ENCODE measurements at regions not wholly inside any gene's neighbourhood (a gene's known extent, or its start where the extent isn't known, plus 50 kb on each side); places are given as distances from the start of the nearest gene placed in this dataset.
A peak's percentile ranks its signal among the peaks of the same experiment; 100 is the strongest.

DNA sequence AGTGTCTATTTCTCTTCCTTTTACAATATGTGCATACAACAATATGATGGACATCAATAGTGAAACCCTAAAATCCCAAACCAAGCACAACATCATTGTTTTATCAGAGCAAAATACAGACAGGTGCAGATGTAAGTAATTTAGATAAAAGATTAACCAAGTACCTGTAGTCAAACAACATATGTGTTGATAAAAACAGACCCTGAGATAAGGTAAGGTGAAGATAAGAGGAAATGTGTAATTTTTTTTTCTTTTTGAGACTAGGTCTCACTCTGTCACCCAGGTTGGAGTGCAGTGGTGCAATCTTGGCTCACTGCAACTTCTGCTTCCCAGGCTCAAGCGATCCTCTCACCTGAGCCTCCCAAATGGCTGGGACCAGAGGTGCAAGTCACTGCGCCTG lies 589.8 kb downstream of the PLCL1 start:
- no peak for DNase-seq

DNA sequence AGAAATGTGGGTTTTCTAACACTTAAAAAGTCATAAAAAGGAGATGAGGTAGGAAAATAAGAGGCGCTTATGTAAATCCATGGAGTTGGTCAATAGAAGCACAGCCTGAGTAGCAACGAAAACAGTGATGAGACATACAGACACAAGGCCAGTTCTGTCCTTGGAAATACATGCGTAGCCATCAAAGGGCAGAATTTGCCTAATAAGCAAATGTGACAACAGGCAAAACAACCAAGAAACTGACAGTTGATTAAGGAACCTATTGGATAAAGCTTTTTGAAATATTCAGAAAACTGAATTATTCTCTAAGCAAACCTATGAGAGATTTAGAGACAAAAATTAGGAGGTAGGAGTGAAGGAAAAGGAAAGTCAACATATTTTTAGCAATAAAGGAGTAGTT lies 586.3 kb downstream of the PLCL1 start:
- DNase-seq: no peak

DNA sequence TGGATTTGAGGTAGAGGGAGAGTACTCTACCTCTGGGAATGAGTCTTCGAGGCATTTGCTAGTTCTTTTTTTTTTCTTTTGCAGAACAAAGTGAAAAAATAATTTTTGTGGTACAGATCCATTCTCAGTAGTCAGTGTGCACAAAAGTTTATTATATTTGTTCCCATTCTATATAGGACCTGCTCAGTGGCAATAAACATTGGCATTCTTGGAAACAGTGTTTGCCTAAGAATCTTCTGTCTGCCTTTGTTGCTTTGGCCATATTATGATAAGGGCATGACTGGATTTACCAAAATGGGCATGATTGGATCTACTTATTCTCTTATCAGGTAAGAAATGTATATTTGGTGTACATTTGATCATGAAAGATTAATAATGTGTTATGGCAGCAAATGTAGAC lies 583.3 kb downstream of the PLCL1 start:
- DNase-seq: no peak

DNA sequence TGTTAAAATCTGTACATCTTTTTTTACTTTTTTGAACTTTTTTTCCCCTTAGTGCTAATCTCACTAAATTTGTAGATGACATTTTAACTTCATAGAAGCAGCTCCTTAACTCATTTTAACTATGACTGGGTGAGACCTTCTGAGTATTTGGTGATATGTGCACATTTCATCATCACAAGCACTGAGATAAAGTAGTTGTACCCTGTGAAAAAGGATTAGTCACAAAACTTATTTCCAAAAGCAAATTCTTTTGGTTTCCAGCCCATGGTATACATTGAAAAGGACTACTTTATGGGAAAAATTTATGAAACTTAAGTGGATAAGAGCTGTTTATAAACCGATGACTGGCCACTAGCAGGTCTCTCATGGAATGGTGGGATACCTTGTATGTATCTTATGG lies 581.5 kb downstream of the PLCL1 start:
- no peak for DNase-seq

DNA sequence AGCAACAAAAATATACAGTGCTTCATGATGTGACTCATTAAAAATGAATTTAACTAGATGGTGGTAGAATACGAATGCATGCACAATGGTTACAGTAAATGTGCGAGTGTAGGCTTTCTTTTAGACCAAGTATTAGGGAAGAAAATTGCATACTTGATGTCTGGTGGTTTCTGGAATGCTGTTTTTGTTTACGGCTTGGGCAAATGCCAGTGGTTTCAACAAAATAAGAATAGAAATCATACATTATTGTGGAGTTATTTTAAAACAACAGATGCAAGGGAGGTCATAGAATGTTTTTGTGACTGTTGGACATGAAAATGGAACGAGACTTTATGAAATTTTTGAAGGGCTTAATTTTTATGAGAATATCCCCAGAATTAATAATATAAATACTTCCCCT lies 580.9 kb downstream of the PLCL1 start:
- DNase-seq: no peak

DNA sequence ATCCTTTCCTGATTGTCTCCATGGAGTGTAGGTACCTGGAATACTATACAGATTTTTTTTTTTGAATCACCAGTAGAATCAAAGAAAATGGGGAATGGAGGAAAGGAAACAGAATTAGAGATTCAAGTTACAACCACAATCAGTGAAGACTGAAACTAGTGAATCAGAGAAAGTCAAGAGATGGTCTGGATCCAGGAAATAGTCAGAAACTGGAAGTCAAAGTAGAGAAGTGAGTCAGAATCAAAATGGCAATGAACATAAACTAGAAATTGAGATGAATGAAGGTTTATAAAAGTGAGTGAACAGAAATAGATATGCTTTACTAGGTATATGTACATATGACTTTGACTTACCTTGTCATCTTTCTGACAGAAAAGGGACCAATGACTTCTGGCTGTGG lies 579.0 kb downstream of the PLCL1 start:
- no peak for DNase-seq

DNA sequence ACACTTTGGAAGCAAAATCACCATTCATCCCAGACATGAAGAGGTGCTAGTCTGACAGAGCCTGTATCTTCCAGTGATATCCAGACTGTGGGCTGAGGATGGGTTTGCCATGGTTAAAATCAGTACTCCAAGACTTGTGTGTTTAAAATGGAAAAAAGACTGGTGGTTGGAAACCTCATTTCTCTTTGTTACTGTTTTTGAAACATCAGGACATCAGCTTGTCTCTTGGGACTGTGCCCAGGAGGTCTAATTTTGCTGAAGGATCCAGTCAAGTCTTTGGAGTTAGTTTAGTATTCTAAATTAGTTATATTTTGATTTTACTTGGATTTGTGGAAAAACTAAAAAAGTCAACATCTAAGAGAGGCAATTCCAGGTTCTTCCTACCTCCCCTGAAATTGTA lies 578.4 kb downstream of the PLCL1 start:
- no peak for DNase-seq

DNA sequence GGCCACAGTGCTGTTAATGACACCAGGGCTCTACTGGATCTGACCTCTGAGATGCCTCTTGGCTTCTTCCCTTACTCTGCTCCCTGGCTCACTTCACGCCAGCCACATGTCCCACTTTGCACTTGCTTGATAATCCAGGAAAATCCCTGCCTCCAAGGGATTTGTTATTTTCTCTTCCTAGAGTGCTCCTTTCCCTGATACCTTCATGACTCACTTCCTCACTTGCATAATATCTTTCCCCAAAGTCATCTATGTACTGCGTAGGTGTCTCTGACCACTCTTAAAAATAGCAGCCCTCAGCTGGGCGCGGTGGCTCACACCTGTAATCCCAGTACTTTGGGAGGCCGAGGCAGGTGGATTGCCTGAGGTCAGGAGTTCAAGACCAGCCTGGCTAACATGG lies 572.3 kb downstream of the PLCL1 start:
- DNase-seq: no peak

DNA sequence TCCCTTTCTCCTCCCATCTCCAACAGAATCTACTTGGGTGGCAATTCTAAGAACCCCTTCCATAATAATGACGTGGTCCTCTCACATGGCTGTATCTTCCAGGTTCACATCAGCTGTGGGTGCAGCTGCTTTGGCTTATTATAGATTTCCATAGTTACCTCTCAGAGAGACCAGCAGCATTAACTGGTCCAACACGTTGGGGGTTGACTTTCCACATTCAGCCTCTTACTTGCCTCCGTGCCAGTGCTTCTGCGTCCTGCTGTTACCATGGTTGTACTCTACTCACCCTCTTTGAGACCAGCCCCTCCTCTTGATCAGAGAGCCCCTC lies 570.7 kb downstream of the PLCL1 start:
- DNase-seq: no peak

DNA sequence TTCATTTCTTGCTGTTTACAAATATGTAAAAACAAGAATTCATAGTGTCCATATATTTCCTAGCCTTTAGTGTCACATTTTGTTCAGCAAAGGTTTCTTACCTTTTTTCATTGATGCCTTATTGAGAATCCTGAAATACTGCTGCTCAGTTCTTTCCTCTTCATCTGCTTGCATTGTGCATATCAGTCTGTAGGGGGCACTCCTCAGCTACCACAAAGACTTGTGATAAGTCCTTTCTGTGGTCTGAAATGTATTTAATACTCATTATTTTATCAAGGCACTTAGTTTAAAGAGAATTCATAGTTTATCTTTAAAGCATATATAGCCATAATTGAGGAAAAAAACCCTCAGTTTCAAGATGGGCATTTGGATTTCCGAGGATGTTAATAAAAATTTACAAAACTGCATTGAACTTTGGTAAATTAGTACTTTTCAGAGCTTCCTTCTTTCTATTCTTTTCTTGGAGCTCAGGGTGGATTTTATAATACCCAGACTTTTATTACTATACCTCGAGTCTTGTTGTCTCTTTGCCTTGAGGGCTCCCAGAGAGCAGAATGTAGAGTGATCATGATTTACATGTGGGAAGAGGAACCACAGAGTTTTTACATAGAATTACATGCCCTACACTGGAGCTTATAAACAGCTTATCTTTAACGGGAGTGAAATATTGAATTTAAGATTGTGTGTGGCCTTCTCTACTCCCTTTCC lies 570.1 kb downstream of the PLCL1 start:
- DNase-seq: peak; percentile 40

DNA sequence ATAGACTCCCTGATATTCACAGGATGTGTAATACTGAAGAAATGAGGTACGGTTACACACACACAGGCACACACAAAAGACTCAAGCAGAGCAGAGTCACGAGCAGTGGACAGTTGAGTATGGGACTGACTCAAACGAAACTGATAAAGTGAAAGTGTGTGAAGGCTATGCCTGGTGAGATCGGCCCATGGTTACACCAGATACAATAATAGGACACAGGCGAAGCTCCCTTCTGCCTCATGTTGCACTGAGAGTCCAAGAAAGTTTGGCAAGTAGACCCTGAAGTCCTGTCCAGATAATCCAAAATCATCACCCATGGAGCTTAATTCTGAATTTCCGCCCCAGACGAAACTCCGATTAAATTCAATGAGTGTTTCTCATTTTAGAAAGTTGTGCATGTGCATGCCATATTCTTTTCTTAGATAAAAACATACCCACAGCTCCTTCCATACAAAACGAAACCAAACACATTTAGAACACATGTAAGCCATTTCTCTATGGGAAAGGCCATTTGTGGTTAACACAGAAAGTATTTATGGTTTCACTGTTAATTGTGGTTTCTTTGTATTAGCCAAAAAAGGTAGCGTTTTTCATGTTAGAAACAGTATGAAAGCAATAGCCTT lies 567.6 kb downstream of the PLCL1 start:
- DNase-seq: no peak

DNA sequence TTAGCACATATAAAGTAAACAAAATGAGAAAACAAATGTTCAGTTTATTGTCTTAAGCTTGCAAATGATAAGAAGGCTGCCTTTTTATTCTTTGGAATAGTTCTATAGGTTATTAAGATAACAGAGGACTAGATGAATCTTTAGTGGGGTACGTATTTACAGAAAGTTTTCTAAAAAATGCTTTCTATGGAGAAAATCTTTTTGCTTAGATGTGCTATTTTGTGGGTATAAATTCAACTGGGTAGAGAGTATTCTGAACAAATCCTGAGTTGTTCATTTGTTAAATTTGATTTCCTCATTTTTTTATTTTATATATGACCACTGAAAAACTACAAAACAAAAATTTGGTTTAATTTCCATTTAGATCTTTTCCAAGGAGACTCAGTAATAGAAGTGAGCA lies 566.9 kb downstream of the PLCL1 start:
- DNase-seq: no peak

DNA sequence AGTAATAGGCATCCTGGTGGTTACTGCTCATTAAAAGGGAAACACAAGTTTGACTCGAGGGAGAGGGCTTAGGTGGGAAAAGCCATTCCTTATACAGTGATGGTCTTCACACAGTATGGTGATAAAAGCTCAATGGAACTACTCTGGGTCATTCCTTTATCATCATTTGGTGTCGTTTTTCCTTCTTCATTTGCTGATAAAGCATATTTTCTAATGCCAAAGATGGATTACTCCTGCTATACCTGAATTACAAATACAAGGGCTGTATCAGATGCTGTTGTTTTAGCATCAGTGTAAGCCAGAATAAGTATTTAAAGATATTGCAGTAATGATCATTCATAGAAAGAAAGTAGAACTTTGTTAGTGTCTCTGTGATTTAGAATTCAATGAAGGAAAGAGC lies 563.7 kb downstream of the PLCL1 start:
- no peak for DNase-seq

DNA sequence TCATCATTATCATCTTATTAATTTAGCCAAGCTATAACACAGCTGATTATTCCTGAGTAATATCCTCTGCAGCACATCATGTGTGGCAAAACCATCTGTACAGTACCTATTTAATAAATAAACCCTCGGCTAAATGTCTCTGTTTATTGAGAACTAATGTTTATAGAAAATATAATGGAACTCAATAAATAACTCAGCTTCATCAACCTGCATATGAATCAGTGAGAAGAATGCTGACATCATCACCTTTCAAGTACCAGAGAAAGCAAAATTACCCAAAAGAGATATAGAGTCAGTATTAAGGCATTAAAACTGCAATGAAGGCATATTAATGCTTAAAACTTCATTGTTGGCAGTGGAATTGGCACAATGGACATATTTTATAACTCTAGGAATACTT lies 558.3 kb downstream of the PLCL1 start:
- DNase-seq: no peak

DNA sequence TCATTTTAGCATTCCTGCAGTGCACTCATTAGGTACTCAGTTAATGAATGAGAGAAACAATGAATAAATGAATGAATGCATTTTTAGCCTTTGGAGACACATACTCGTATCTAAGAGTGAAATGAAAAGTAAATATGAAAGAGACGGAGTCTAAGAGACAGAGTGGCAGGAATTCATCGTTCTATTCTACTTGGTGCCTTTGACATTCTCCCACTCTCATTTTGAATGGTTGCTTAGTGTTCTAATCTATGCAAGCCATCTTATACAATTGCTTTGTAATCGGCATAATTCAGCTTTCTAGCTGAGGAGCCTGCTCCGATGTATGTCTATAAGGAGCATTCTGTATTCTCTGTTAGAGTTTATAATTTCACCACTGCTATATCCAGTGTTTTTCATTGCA lies 554.9 kb downstream of the PLCL1 start:
- DNase-seq: no peak

DNA sequence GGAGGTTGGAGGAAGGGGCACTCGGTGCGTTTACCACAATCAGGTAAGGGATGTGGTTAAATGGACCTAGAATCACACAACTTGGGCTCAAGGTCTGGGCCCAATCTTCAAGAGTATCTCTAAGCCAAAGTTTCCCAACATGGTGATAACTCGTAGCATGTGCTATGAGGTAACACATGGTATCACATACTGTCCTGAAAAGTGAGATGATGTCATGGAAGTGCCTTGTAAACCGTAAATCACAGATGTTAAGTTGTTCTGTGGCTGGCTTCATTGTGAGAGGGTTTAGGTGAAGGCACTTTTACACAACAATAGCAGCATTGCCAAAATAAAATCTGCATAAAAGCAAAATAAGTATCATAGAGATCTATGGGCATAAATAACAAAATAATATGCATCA lies 551.8 kb downstream of the PLCL1 start:
- DNase-seq: no peak

DNA sequence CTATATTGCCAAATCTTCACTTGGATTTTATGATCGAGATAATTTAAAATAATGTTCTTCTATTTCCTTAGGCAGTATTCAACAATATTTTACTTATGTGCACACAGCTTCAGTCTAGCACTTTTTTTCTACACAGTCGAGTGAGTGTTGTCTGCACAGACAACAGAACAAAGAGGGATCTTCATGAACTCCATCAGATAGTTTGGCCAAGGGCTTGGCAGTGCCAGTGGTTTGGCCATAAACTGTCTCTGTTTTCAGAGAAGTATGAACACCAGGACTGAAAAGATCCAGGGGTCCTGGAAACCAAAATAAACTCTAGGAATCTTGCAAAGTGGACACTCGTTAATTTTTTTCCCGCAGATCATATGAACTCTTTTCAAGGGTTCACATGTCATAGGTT lies 547.3 kb downstream of the PLCL1 start:
- DNase-seq: no peak

DNA sequence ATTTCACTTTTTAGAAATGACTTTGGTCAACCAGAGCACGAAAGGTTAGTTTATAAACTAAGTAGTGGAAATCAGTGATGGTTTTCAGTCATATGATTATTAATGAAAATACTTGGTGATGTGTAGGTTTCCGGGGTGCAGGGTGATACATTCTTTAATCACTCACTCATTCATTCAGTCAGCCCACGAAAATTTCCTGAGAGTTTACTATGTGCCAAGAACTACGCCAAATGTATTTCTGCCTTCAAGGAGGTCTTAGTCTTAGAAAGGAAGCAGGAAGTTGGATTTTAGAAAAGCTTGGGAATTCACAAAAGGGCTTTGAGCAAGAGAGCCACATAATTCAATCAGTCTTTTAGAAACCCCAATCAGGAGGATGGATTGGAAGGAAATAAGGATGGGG lies 543.6 kb downstream of the PLCL1 start:
- no peak for DNase-seq

DNA sequence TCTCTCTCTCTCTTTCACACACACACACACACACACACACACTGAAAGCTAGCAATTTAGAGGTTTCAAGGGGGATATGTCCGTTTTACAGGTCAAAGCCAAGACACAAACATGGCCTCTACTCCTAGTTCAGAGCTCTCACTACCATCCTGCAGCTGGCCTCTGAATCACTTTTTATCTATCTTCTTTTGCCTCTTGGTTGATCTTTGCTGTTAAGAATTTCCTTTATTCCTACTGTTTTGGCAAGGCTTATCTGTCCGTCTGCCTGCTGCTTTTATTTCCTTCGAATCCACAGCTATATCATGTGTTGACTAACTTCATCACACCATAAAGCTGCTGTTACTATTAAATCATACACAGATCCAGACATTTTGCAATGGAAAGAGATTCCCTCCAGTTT lies 543.0 kb downstream of the PLCL1 start:
- no peak for DNase-seq

DNA sequence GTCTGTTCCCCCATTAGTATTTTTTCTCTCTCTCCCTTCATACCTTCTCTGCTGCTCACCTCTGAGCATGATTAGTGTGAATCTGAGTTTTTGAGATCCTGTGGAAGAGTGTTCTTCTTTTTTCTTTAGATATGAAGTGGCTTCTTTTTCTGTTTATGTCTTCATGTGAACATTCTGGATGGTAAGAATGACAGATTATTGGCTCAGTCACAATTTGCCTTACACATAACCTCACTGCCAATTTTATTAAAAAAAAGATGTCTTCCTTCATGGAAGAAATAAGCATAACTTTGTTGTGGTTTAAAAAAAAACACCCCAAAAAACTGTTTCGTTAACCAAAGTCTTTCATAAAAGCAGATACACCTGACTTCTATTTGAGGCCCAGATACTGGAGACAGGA lies 539.1 kb downstream of the PLCL1 start:
- no peak for DNase-seq

DNA sequence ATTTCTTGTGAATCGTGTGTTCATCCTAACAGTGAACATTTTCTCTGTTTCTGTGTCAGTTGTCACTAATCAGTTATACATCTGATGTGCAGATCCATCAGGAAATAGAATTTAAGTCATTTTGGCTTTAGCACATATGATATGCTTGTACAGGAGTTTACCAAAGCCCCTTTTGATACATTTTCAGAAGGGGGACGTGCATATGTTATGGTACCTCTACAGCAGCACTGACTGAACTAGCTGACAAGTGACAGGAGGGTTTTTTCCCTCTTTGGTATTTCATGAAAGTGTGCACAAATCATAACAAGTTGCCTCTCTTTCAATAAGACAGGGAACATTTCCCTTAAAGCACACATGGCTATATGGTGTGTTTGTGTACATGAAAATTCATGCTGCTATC lies 536.5 kb downstream of the PLCL1 start:
- DNase-seq: no peak

DNA sequence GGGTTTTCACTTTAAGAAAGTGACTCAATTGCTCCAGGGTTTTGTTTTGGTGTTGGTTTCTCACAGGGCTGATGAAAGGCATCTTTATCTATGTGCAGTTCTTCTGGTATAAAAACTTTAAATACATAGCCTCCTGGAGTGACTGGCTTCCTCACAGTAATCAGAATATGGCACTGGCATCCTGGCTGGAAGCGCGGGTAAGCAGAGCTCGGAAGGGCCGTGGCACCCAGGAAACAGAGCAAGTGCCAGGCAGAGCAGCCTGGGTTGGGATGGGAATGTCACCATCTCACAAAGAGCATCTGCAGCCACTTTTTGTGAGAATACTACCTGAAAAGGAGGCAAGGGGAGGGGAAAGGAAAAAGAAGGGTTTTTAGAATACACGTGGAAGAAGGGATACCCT lies 534.7 kb downstream of the PLCL1 start:
- no peak for DNase-seq

DNA sequence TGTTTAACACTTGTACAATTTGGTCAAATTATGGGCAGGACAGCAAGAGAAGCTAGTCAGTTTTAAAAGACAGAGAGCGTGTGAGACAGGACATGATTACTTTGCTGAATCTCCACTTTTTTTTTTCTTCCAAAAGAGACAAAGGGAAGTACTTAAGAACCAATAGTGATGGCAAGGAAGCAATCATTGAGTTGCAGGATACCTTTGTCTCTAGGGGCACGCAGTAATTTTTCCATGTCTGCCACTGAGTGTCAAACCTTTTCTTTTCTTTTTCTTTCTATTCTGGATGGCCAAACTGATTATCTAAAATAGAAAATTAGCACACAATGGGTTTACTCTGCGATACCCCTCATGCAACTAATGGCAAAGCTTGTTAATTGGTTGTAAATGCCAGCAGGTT lies 533.0 kb downstream of the PLCL1 start:
- DNase-seq: peak; percentile 46

DNA sequence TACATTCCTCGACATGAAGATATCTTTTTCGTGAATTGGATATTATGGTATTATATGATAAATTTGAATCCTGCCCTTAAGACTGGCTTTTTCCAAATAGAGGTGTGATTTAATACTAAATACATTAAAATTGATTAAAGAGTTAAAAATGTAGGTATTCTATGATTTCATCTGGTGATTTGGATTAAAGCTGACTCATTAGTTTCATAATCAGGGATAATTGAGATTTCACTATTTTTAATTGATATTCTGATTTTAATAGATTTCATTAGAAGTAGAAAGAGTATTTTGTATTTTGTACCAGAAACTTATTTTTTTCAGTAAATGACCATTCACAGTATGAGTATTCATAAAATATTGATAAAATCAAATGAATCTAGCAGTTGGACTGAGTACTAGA lies 524.1 kb downstream of the PLCL1 start:
- DNase-seq: no peak

DNA sequence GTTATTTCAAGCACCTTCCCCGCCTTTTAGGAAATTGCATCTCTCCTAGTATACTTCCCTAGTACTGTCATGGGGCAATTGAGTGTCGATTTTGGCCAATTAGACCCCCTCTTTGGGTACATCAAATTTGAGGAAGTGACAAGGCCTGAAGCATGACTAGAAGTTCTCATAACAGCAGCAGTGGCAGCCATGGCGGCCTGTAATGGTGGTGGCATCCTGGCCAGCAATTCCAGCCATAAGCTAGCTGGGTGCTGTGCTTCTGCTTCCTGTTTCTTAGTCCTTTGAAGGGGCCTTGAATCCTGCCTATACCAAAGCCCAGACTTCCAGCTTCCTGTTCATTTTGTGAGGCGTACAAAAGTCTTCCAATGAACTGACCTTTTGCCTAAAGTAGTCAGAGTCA lies 523.1 kb downstream of the PLCL1 start:
- no peak for DNase-seq

Data from retina (tissue), 1 donor.